ENCODE measurements at regions not wholly inside any gene's neighbourhood (a gene's known extent, or its start where the extent isn't known, plus 50 kb on each side); places are given as distances from the start of the nearest gene placed in this dataset.

DNA sequence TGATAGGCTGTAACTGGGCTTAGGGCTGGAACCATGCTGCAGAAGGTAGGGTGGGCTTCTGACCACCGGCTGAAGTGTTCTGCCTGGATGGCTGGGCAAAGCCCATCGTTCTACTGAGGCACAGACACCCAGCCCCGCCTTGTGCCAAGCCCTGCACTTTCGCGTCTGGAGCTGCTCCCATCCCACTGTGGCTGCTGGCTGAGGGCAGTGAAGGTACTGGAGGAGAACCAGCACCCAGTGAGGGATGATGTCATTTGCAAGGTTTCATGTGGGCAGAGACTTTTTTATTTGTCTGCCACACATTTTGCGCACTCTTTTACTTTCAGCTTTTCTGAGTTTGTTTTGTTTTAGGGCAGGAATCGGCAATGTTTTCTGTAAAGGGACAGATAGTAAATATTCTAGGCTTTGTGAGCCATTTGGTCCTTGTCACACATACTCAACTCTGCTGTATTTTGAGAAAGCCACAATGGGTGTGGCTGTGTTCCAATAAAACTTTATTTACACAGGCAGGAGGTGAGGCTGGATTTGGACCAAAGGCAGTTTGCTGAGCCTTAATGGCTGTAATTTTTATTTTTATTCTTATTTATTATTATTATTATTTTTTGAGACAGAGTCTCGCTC, 85.6 kb downstream of the ASB1 start:
- no peak for TF ChIP-seq EP300 (IDR thresholded peaks at IDR 0.05; ENCODE audit: borderline replicate concordance)
- no peak for TF ChIP-seq FOXM1 (IDR thresholded peaks at IDR 0.05; ENCODE audit: borderline replicate concordance, low read depth)
- TF ChIP-seq, protein P1, sequence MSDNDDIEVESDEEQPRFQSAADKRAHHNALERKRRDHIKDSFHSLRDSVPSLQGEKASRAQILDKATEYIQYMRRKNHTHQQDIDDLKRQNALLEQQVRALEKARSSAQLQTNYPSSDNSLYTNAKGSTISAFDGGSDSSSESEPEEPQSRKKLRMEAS (IDR thresholded peaks at IDR 0.05): no peak
- TF ChIP-seq, protein P2, sequence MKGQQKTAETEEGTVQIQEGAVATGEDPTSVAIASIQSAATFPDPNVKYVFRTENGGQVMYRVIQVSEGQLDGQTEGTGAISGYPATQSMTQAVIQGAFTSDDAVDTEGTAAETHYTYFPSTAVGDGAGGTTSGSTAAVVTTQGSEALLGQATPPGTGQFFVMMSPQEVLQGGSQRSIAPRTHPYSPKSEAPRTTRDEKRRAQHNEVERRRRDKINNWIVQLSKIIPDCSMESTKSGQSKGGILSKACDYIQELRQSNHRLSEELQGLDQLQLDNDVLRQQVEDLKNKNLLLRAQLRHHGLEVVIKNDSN (IDR thresholded peaks at IDR 0.05): no peak
- no peak for TF ChIP-seq TCF12 (IDR thresholded peaks at IDR 0.05; ENCODE audit: low read depth)
- TF ChIP-seq RAD21 (IDR thresholded peaks at IDR 0.05; ENCODE audit: low read depth): no peak
- no peak for TF ChIP-seq YY1 (IDR thresholded peaks at IDR 0.05; ENCODE audit: low read depth)
- TF ChIP-seq CEBPB (IDR thresholded peaks at IDR 0.05): no peak

- TF ChIP-seq ZBTB7A (IDR thresholded peaks at IDR 0.05; ENCODE audit: low read depth): no peak
- TF ChIP-seq RAD21 (IDR thresholded peaks at IDR 0.05; ENCODE audit: low read depth): peak; percentile 74
Observed at GRCh38 chr2:238513346-238513745, 86.6 kb downstream of the ASB1 start.

DNA sequence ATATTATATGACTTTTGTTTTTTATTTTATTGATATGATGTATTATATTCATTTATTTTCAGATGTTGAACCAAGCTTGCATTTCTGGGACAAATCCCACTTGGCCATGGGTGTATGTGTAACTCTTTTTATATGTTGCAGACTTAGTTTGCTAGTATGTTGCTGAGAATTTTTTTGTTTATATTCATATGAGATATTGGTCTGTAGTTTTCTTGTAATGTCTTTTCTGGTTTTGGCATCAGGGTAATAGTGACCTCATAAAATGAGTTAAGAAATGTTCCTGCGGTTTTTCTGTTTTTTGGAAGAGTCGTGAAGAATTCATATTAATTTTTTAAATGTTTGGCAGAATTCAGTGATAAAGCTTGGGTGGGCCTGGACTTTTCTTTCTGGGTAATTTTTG, 88.7 kb downstream of the ASB1 start:
- TF ChIP-seq TCF12 (IDR thresholded peaks at IDR 0.05; ENCODE audit: low read depth): no peak
- TF ChIP-seq, protein P3, sequence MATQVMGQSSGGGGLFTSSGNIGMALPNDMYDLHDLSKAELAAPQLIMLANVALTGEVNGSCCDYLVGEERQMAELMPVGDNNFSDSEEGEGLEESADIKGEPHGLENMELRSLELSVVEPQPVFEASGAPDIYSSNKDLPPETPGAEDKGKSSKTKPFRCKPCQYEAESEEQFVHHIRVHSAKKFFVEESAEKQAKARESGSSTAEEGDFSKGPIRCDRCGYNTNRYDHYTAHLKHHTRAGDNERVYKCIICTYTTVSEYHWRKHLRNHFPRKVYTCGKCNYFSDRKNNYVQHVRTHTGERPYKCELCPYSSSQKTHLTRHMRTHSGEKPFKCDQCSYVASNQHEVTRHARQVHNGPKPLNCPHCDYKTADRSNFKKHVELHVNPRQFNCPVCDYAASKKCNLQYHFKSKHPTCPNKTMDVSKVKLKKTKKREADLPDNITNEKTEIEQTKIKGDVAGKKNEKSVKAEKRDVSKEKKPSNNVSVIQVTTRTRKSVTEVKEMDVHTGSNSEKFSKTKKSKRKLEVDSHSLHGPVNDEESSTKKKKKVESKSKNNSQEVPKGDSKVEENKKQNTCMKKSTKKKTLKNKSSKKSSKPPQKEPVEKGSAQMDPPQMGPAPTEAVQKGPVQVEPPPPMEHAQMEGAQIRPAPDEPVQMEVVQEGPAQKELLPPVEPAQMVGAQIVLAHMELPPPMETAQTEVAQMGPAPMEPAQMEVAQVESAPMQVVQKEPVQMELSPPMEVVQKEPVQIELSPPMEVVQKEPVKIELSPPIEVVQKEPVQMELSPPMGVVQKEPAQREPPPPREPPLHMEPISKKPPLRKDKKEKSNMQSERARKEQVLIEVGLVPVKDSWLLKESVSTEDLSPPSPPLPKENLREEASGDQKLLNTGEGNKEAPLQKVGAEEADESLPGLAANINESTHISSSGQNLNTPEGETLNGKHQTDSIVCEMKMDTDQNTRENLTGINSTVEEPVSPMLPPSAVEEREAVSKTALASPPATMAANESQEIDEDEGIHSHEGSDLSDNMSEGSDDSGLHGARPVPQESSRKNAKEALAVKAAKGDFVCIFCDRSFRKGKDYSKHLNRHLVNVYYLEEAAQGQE (IDR thresholded peaks at IDR 0.05; ENCODE audit: low read depth): no peak
- TF ChIP-seq FOXM1 (IDR thresholded peaks at IDR 0.05; ENCODE audit: borderline replicate concordance, low read depth): no peak
- no peak for TF ChIP-seq YY1 (IDR thresholded peaks at IDR 0.05; ENCODE audit: low read depth)
- no peak for TF ChIP-seq ZBTB7A (IDR thresholded peaks at IDR 0.05; ENCODE audit: low read depth)
- TF ChIP-seq TAF1 (IDR thresholded peaks at IDR 0.05; ENCODE audit: low read depth): no peak
- no peak for TF ChIP-seq TEAD4 (IDR thresholded peaks at IDR 0.05)
- no peak for TF ChIP-seq EGR1 (IDR thresholded peaks at IDR 0.05)
- TF ChIP-seq CREB1 (IDR thresholded peaks at IDR 0.05; ENCODE audit: low read depth): no peak
- TF ChIP-seq CEBPB (IDR thresholded peaks at IDR 0.05): no peak
- TF ChIP-seq NFIC (IDR thresholded peaks at IDR 0.05): no peak
- TF ChIP-seq, protein P2 (IDR thresholded peaks at IDR 0.05): no peak
- TF ChIP-seq RAD21 (IDR thresholded peaks at IDR 0.05; ENCODE audit: low read depth): no peak
- TF ChIP-seq, protein P1 (IDR thresholded peaks at IDR 0.05): no peak
- TF ChIP-seq EP300 (IDR thresholded peaks at IDR 0.05; ENCODE audit: borderline replicate concordance): no peak

DNA sequence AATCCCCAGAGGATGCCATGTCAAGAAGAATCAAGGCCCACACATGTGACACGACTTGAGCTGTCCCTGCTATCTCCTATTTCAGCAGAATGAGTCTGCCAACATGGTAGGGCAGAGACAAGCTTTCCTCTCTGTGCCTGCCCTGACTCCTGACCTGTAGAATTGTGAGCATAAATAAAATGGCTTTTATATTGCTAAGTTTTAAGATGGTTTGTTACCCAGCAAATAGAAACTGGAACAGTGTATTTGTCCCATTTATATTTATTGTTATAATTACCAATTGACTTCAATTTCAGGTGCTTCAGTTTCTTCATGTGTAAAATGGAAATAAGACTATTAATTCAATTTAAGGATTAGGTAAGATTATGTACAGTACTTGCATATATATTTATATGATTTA, 90.5 kb downstream of the ASB1 start:
- TF ChIP-seq EP300 (IDR thresholded peaks at IDR 0.05; ENCODE audit: borderline replicate concordance): no peak
- TF ChIP-seq, protein P3 (IDR thresholded peaks at IDR 0.05; ENCODE audit: low read depth): no peak
- no peak for TF ChIP-seq CEBPB (IDR thresholded peaks at IDR 0.05)
- no peak for TF ChIP-seq NFIC (IDR thresholded peaks at IDR 0.05)
- TF ChIP-seq, protein P1 (IDR thresholded peaks at IDR 0.05): no peak
- no peak for TF ChIP-seq CREB1 (IDR thresholded peaks at IDR 0.05; ENCODE audit: low read depth)
- no peak for TF ChIP-seq EGR1 (IDR thresholded peaks at IDR 0.05)
- no peak for TF ChIP-seq YY1 (IDR thresholded peaks at IDR 0.05; ENCODE audit: low read depth)
- no peak for TF ChIP-seq ZBTB7A (IDR thresholded peaks at IDR 0.05; ENCODE audit: low read depth)
- TF ChIP-seq, protein P2 (IDR thresholded peaks at IDR 0.05): no peak
- no peak for TF ChIP-seq RAD21 (IDR thresholded peaks at IDR 0.05; ENCODE audit: low read depth)

- no peak for TF ChIP-seq EGR1 (IDR thresholded peaks at IDR 0.05)
- TF ChIP-seq FOXM1 (IDR thresholded peaks at IDR 0.05; ENCODE audit: borderline replicate concordance, low read depth): no peak
- TF ChIP-seq, protein P2 (IDR thresholded peaks at IDR 0.05): no peak
- TF ChIP-seq EP300 (IDR thresholded peaks at IDR 0.05; ENCODE audit: borderline replicate concordance): no peak
- no peak for TF ChIP-seq CREB1 (IDR thresholded peaks at IDR 0.05; ENCODE audit: low read depth)
- no peak for TF ChIP-seq TAF1 (IDR thresholded peaks at IDR 0.05; ENCODE audit: low read depth)
- TF ChIP-seq RAD21 (IDR thresholded peaks at IDR 0.05; ENCODE audit: low read depth): no peak
- no peak for TF ChIP-seq TCF12 (IDR thresholded peaks at IDR 0.05; ENCODE audit: low read depth)
- TF ChIP-seq, protein P3 (IDR thresholded peaks at IDR 0.05; ENCODE audit: low read depth): no peak
Observed at GRCh38 chr2:238518172-238518820, 91.6 kb downstream of the ASB1 start.

Measured in Ishikawa (cell line).